Mammary epithelial cell (primary cell): ENCODE measurements at regions not wholly inside any gene's neighbourhood (a gene's known extent, or its start where the extent isn't known, plus 50 kb on each side); places are given as distances from the start of the nearest gene placed in this dataset.
A peak's percentile ranks its signal among the peaks of the same experiment; 100 is the strongest.

Experiments used
- EZH2 ChIP-seq: IDR thresholded peaks from 2 replicates; pipeline ENCODE4 v1.6.1; 2012; ENCODE audit warnings: low read length, inconsistent platforms, borderline replicate concordance
- TF ChIP-seq, protein P1 (sequence below), 2 donors: IDR thresholded peaks in 1 of 2; conservative IDR thresholded peaks in 1 of 2; 2 replicates each; pipeline ENCODE4 v1.5.1; 2011 to 2012; ENCODE audit warnings: inconsistent platforms in 2 of 2, low read length in 2 of 2, mild to moderate bottlenecking in 2 of 2, control low read depth in 1 of 2, low read depth in 1 of 2; ENCODE audit not compliant: insufficient read depth in 1 of 2; ENCODE audit errors: extremely low read depth in 1 of 2

DNA sequence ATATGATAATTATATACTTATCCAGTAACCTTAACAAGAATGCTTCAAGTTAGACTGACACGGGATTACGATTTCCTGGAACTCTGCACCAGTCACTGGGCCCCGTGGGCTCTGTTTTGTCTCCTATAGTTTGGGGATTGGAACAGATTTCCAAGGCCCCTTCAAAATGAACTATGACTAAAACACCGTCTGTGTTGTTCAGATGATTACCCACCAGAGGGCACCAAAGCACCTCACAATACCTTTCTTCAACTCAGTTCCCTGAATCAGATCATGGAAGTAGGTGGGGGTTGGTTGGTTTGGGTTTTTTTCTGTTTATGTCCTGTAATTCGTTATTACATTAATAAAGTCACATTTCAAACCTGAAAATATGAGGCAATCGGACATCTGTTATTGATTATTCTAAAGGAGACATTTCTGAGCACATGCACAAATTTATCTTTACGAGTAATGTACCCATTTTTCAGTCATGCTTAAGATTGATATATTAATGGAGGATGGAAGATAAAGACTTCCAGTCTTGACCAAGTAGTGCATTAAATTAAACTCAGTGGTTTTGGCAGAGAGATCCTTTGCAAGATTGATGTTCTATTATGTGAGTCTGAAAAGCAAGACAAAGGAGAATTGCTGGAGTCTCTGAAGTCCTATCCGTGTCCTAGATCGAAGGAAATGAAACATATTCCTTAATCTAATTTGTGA is 112.0 kb upstream of the COL21A1 start:
- TF ChIP-seq, protein P1, sequence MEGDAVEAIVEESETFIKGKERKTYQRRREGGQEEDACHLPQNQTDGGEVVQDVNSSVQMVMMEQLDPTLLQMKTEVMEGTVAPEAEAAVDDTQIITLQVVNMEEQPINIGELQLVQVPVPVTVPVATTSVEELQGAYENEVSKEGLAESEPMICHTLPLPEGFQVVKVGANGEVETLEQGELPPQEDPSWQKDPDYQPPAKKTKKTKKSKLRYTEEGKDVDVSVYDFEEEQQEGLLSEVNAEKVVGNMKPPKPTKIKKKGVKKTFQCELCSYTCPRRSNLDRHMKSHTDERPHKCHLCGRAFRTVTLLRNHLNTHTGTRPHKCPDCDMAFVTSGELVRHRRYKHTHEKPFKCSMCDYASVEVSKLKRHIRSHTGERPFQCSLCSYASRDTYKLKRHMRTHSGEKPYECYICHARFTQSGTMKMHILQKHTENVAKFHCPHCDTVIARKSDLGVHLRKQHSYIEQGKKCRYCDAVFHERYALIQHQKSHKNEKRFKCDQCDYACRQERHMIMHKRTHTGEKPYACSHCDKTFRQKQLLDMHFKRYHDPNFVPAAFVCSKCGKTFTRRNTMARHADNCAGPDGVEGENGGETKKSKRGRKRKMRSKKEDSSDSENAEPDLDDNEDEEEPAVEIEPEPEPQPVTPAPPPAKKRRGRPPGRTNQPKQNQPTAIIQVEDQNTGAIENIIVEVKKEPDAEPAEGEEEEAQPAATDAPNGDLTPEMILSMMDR (conservative IDR thresholded peaks at IDR 0.05 in 1 of 2, IDR thresholded peaks at IDR 0.05 in 1 of 2; ENCODE audit: extremely low read depth in 1 of 2, insufficient read depth in 1 of 2, low read depth in 1 of 2, low read length in 2 of 2), result peak; percentile 67 to 72
- TF ChIP-seq EZH2, result no peak
